DND-41 (cell line): ENCODE measurements at regions not wholly inside any gene's neighbourhood (a gene's known extent, or its start where the extent isn't known, plus 50 kb on each side); places are given as distances from the start of the nearest gene placed in this dataset.

Experiments
- CTCF ChIP-seq: IDR thresholded peaks from 2 replicates; pipeline ENCODE4 v1.5.1; 2012; ENCODE audit warnings: borderline replicate concordance, low read length, moderate library complexity, mild to moderate bottlenecking; ENCODE audit not compliant: poor library complexity, severe bottlenecking; ENCODE audit errors: extremely low read depth
- EZH2 ChIP-seq: IDR thresholded peaks from 3 replicates; pipeline ENCODE4 v1.6.1; 2012; ENCODE audit warnings: borderline replicate concordance, low read depth, mild to moderate bottlenecking, moderate library complexity, low read length, inconsistent platforms; ENCODE audit not compliant: severe bottlenecking

GRCh38 chr16:86227801-86228200 lies 282.5 kb upstream of the FOXF1 start:
- TF ChIP-seq CTCF (no peak), EZH2 (no peak)
